ENCODE measurements at regions not wholly inside any gene's neighbourhood (a gene's known extent, or its start where the extent isn't known, plus 50 kb on each side); places are given as distances from the start of the nearest gene placed in this dataset.

GRCh38 chr6:10331334-10331968 is 83.4 kb downstream of the TFAP2A start:
- H3K27me3 ChIP-seq (ENCODE audit: control insufficient read depth in 4 of 4, insufficient read depth in 4 of 4, low read length in 3 of 4) = peaks cover 0 to 3% (median 0%) of the 10 kb centered on the region in 4 donors
- H3K4me1 ChIP-seq (ENCODE audit: control insufficient read depth in 4 of 4, insufficient read depth in 4 of 4, low read length in 3 of 4) = no peaks in the 10 kb centered on the region
- H3K9ac ChIP-seq (ENCODE audit: low read depth in 1 of 2, low read length in 2 of 2) = no peak overlapping the region
- H3K27ac ChIP-seq (ENCODE audit: low read depth in 1 of 2, low read length in 2 of 2) = no peak overlapping the region
- WGBS = 55% methylated on average over 8 of the region's 8 CpGs
- DNase-seq (ENCODE audit: low spot score) = no peak
- H3K36me3 ChIP-seq (ENCODE audit: control insufficient read depth in 4 of 4, insufficient read depth in 3 of 4, low read depth in 1 of 4, low read length in 3 of 4) = no peaks in the 10 kb centered on the region
- H3K9me3 ChIP-seq (ENCODE audit: control insufficient read depth in 4 of 4, low read length in 3 of 4) = no peaks in the 10 kb centered on the region
- H3K4me3 ChIP-seq (ENCODE audit: low read depth in 1 of 3, low read length in 3 of 3) = no peak overlapping the region
- TF ChIP-seq JUND (IDR thresholded peaks at IDR 0.05) (no peak), SP1 (IDR thresholded peaks at IDR 0.05) (no peak), FOXA1 (IDR thresholded peaks at IDR 0.05) (no peak), YY1 (IDR thresholded peaks at IDR 0.05) (no peak), RAD21 (IDR thresholded peaks at IDR 0.05) (no peak), ATF3 (IDR thresholded peaks at IDR 0.05) (no peak), NR2F2 (IDR thresholded peaks at IDR 0.05) (no peak), GABPA (IDR thresholded peaks at IDR 0.05 in 1 of 2, conservative IDR thresholded peaks at IDR 0.05 in 1 of 2) (no peak), ZBTB33 (IDR thresholded peaks at IDR 0.05) (no peak), TAF1 (conservative IDR thresholded peaks at IDR 0.05) (no peak), RXRA (IDR thresholded peaks at IDR 0.05) (no peak)
- TF ChIP-seq, protein P1, sequence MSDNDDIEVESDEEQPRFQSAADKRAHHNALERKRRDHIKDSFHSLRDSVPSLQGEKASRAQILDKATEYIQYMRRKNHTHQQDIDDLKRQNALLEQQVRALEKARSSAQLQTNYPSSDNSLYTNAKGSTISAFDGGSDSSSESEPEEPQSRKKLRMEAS (IDR thresholded peaks at IDR 0.05) = no peak
- TF ChIP-seq, protein P2, sequence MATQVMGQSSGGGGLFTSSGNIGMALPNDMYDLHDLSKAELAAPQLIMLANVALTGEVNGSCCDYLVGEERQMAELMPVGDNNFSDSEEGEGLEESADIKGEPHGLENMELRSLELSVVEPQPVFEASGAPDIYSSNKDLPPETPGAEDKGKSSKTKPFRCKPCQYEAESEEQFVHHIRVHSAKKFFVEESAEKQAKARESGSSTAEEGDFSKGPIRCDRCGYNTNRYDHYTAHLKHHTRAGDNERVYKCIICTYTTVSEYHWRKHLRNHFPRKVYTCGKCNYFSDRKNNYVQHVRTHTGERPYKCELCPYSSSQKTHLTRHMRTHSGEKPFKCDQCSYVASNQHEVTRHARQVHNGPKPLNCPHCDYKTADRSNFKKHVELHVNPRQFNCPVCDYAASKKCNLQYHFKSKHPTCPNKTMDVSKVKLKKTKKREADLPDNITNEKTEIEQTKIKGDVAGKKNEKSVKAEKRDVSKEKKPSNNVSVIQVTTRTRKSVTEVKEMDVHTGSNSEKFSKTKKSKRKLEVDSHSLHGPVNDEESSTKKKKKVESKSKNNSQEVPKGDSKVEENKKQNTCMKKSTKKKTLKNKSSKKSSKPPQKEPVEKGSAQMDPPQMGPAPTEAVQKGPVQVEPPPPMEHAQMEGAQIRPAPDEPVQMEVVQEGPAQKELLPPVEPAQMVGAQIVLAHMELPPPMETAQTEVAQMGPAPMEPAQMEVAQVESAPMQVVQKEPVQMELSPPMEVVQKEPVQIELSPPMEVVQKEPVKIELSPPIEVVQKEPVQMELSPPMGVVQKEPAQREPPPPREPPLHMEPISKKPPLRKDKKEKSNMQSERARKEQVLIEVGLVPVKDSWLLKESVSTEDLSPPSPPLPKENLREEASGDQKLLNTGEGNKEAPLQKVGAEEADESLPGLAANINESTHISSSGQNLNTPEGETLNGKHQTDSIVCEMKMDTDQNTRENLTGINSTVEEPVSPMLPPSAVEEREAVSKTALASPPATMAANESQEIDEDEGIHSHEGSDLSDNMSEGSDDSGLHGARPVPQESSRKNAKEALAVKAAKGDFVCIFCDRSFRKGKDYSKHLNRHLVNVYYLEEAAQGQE (IDR thresholded peaks at IDR 0.05) = no peak

DNA sequence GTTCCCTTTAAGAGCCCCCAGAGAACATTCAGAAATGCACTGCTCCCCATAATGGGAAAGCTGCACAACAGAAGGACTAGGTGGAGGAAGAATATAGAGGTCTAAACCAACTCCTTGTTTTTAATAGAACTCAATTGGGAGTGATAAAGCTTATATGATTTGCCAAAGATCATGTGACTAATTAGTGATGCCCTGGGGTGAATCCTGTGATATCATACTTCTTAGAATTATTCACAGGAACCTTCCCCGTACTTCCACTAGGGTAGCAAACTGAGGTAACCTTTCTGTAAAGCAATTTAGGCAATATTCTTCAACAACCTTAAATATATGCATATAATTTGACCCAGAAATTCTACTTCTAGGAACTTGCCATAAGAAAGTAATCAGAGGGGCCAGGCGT is 84.4 kb downstream of the TFAP2A start:
- 68% methylated on average over 2 of the region's 2 CpGs for WGBS
- Histone ChIP-seq H3K4me3 (ENCODE audit: low read depth in 1 of 3, low read length in 3 of 3) (no peak overlapping the region), H3K4me1 (ENCODE audit: control insufficient read depth in 4 of 4, insufficient read depth in 4 of 4, low read length in 3 of 4) (no peaks in the 10 kb centered on the region), H3K9ac (ENCODE audit: low read depth in 1 of 2, low read length in 2 of 2) (no peak overlapping the region), H3K27ac (ENCODE audit: low read depth in 1 of 2, low read length in 2 of 2) (no peak overlapping the region), H3K36me3 (ENCODE audit: control insufficient read depth in 4 of 4, insufficient read depth in 3 of 4, low read depth in 1 of 4, low read length in 3 of 4) (no peaks in the 10 kb centered on the region), H3K27me3 (ENCODE audit: control insufficient read depth in 4 of 4, insufficient read depth in 4 of 4, low read length in 3 of 4) (peaks cover 0 to 3% (median 0%) of the 10 kb centered on the region in 4 donors), H3K9me3 (ENCODE audit: control insufficient read depth in 4 of 4, low read length in 3 of 4) (no peaks in the 10 kb centered on the region)
- no peak for DNase-seq (ENCODE audit: low spot score)
- no peak for TF ChIP-seq TAF1 (conservative IDR thresholded peaks at IDR 0.05)
- no peak for TF ChIP-seq HNF4A (conservative IDR thresholded peaks at IDR 0.05)
- TF ChIP-seq ATF3 (IDR thresholded peaks at IDR 0.05) = no peak
- TF ChIP-seq RAD21 (IDR thresholded peaks at IDR 0.05) = no peak
- TF ChIP-seq GABPA (IDR thresholded peaks at IDR 0.05 in 1 of 2, conservative IDR thresholded peaks at IDR 0.05 in 1 of 2) = no peak
- no peak for TF ChIP-seq NR2F2 (IDR thresholded peaks at IDR 0.05)
- no peak for TF ChIP-seq RXRA (IDR thresholded peaks at IDR 0.05)
- TF ChIP-seq JUND (IDR thresholded peaks at IDR 0.05) = no peak

Data from liver (tissue), 7 donors.